IMR-90 (cell line): ENCODE measurements at regions not wholly inside any gene's neighbourhood (a gene's known extent, or its start where the extent isn't known, plus 50 kb on each side); places are given as distances from the start of the nearest gene placed in this dataset.

ENCODE experiments used
- ATAC-seq: fragments of 200-7000 bp; cut with Tn5 transposase; 2 replicates; pipeline ENCODE4 v1.9.1; 2020; ENCODE audit warnings: low read depth, mild to moderate bottlenecking, moderate library complexity
- BruUV-seq: library from RNA; stranded (reverse); fragments of 400-500 nt; replicated peaks from 2 replicates; lab custom pipeline; 2021; lab: Mats Ljungman, UMichigan
- CTCF ChIA-PET: fragments of 300-600 bp; formaldehyde crosslinking; extraction: SDS; loops from one replicate; lab custom pipeline; 2021; ENCODE audit warnings: antibody characterized with exemption; lab: Yijun Ruan, JAX
- POLR2A ChIA-PET: fragments of 300-600 bp; sonication (Branson Sonifier 250); formaldehyde crosslinking; loops from one replicate; lab custom pipeline; 2022; ENCODE audit warnings: antibody characterized with exemption; ENCODE audit not compliant: unreplicated experiment; lab: Charles Lee
- DNase-seq: peaks from one replicate; pipeline ENCODE4 v3.0.0; 2013
- H2AFZ ChIP-seq: replicated peaks from 2 replicates; pipeline ENCODE3; 2013; ENCODE audit warnings: low read length, mild to moderate bottlenecking; ENCODE audit not compliant: poor library complexity
- H2AK5ac ChIP-seq: 2 replicates; pipeline ENCODE4 v1.6.1; 2013; ENCODE audit warnings: low read depth, low read length, inconsistent platforms
- H2AK9ac ChIP-seq: replicated peaks from 2 replicates; pipeline ENCODE3; 2013; ENCODE audit warnings: mild to moderate bottlenecking, low read depth, low read length, moderate library complexity; ENCODE audit not compliant: poor library complexity
- H2BK120ac ChIP-seq: 2 replicates; pipeline ENCODE4 v1.6.1; 2013; ENCODE audit warnings: low read depth, low read length, inconsistent platforms
- H2BK15ac ChIP-seq: 3 replicates; pipeline ENCODE4 v1.6.1; 2013; ENCODE audit warnings: low read depth, low read length, inconsistent platforms
- H2BK20ac ChIP-seq: 2 replicates; pipeline ENCODE4 v1.6.1; 2013; ENCODE audit warnings: low read depth, mild to moderate bottlenecking, inconsistent platforms, low read length, moderate library complexity
- H2BK5ac ChIP-seq: 2 replicates; pipeline ENCODE4 v1.6.1; 2013; ENCODE audit warnings: mild to moderate bottlenecking, low read depth, low read length, inconsistent platforms; ENCODE audit not compliant: poor library complexity, severe bottlenecking
- H3K14ac ChIP-seq: replicated peaks from 2 replicates; pipeline ENCODE4 v1.6.1; 2013; ENCODE audit warnings: low read depth, low read length, inconsistent platforms
- H3K18ac ChIP-seq: 2 replicates; pipeline ENCODE4 v1.6.1; 2013; ENCODE audit warnings: low read depth, low read length, control low read depth
- H3K23ac ChIP-seq: 2 replicates; pipeline ENCODE4 v1.6.1; 2013; ENCODE audit warnings: low read depth, low read length, inconsistent platforms
- H3K27ac ChIP-seq: 2 replicates; pipeline ENCODE4 v1.5.1; 2013; ENCODE audit warnings: mild to moderate bottlenecking, control low read depth, low read length; ENCODE audit not compliant: insufficient read depth
- H3K27me3 ChIP-seq: 2 replicates; pipeline ENCODE4 v1.6.1; 2013; ENCODE audit warnings: low read length; ENCODE audit not compliant: control insufficient read depth, insufficient read depth
- H3K36me3 ChIP-seq: 2 replicates; pipeline ENCODE4 v1.6.1; 2013; ENCODE audit warnings: low read length, mixed read lengths; ENCODE audit not compliant: control insufficient read depth, insufficient read depth
- H3K4ac ChIP-seq: 2 replicates; pipeline ENCODE4 v1.6.1; 2013; ENCODE audit warnings: low read depth, low read length, inconsistent platforms
- H3K4me1 ChIP-seq: 2 replicates; pipeline ENCODE4 v1.6.1; 2013; ENCODE audit warnings: low read length, mixed read lengths; ENCODE audit not compliant: control insufficient read depth, insufficient read depth
- H3K4me2 ChIP-seq: 2 replicates; pipeline ENCODE4 v1.6.1; 2013; ENCODE audit warnings: low read depth, mild to moderate bottlenecking, control low read depth, low read length, moderate library complexity
- H3K4me3 ChIP-seq: 2 replicates; pipeline ENCODE4 v1.5.1; 2013; ENCODE audit warnings: low read depth, mild to moderate bottlenecking, control low read depth, low read length, moderate library complexity; ENCODE audit not compliant: insufficient read depth
- H3K56ac ChIP-seq: 2 replicates; pipeline ENCODE4 v1.6.1; 2013; ENCODE audit warnings: low read length, inconsistent platforms; ENCODE audit not compliant: insufficient read depth; ENCODE audit errors: extremely low read depth
- H3K79me1 ChIP-seq, 2 experiments: 2 replicates each; pipeline ENCODE4 v1.6.1; 2013; ENCODE audit warnings: low read length in 2 of 2, inconsistent platforms in 1 of 2, low read depth in 1 of 2
- H3K9ac ChIP-seq: 2 replicates; pipeline ENCODE4 v1.6.1; 2013; ENCODE audit warnings: low read depth, low read length, control low read depth
- H3K9me1 ChIP-seq: 2 replicates; pipeline ENCODE4 v1.6.1; 2013; ENCODE audit warnings: low read length, inconsistent platforms; ENCODE audit not compliant: insufficient read depth
- H3K9me3 ChIP-seq: 2 replicates; pipeline ENCODE4 v1.6.1; 2013; ENCODE audit warnings: low read length; ENCODE audit not compliant: control insufficient read depth, insufficient read depth
- H4K20me1 ChIP-seq: 2 replicates; pipeline ENCODE4 v1.6.1; 2013; ENCODE audit warnings: low read length, inconsistent platforms; ENCODE audit not compliant: insufficient read depth
- H4K5ac ChIP-seq: 2 replicates; pipeline ENCODE4 v1.6.1; 2013; ENCODE audit warnings: mild to moderate bottlenecking, low read depth, low read length, control low read depth
- H4K8ac ChIP-seq, 2 experiments: 2 replicates each; pipeline ENCODE4 v1.6.1; 2013; ENCODE audit warnings: low read depth in 2 of 2, low read length in 2 of 2, control low read depth in 1 of 2, inconsistent platforms in 1 of 2
- H4K91ac ChIP-seq: 2 replicates; pipeline ENCODE4 v1.6.1; 2013; ENCODE audit warnings: low read depth, low read length, inconsistent platforms; ENCODE audit not compliant: insufficient read depth
- CEBPB ChIP-seq: IDR thresholded peaks from 2 replicates; pipeline ENCODE4 v1.6.1; 2012; ENCODE audit warnings: low read depth, low read length, improper control_type of control experiment
- FOS ChIP-seq: fragments of 150-350 bp; IDR thresholded peaks from 2 replicates; pipeline ENCODE4 v1.6.1; 2016; ENCODE audit warnings: low read depth, low read length
- WGBS, 2 experiments: methylation state at CpG; one replicate each; pipeline versions ENCODE4 v1.1.5 to v1.1.7; 2013; ENCODE audit warnings: missing lambda C conversion rate in 2 of 2; ENCODE audit not compliant: insufficient read length in 1 of 2; ENCODE audit errors: extremely low coverage in 2 of 2; 5-methylcytosine and 5-hydroxymethylcytosine counted together
- dilution Hi-C: fragments of 300-500 bp; cut with HindIII; formaldehyde crosslinking; loops from one replicate; pipeline ENCODE4 v1.14.3; 2018; ENCODE audit warnings: low sequenced_read_pairs; ENCODE audit not compliant: unreplicated experiment
- in situ Hi-C: fragments of 300-500 bp; cut with MboI; formaldehyde crosslinking; loops from 3 replicates; pipeline ENCODE4 v1.14.3; 2019; ENCODE audit warnings: low sequenced_read_pairs, inconsistent platforms, mixed read lengths
- intact Hi-C: fragments of 100-400 bp; cut with micrococcal nuclease; formaldehyde crosslinking; loops from 2 replicates; pipeline ENCODE4 v1.10.0; 2022

- Histone ChIP-seq H3K27ac (no peak overlapping the region), H3K4me3 (no peak overlapping the region), H3K4me1 (no peaks in the 10 kb centered on the region), H3K23ac (no peak overlapping the region), H2AFZ (no peak overlapping the region), H3K36me3 (no peaks in the 10 kb centered on the region), H2BK20ac (no peak overlapping the region), H3K27me3 (peaks cover 32% of the 10 kb centered on the region), H3K79me1 (no peaks in the 10 kb centered on the region), H3K18ac (no peak overlapping the region), H2AK5ac (no peak overlapping the region), H4K5ac (no peak overlapping the region), H4K8ac (no peak overlapping the region), H3K56ac (no peak overlapping the region), H4K91ac (no peak overlapping the region), H3K14ac (no peak overlapping the region), H3K9me3 (no peaks in the 10 kb centered on the region), H2BK15ac (no peak overlapping the region), H3K9ac (no peak overlapping the region), H3K4ac (no peak overlapping the region), H2BK5ac (no peak overlapping the region), H2BK120ac (no peak overlapping the region), H4K20me1 (no peaks in the 10 kb centered on the region), H3K9me1 (no peaks in the 10 kb centered on the region), H2AK9ac (no peak overlapping the region), H3K4me2 (no peak overlapping the region)
- DNase-seq (no peak), ATAC-seq (no peak)
- WGBS, 2 experiments, result 20% methylated on average over 1 of the region's 5 CpGs; no CpG with 5 or more reads in 1 of the 2 experiments
- CTCF ChIA-PET, result no interaction called here
- POLR2A ChIA-PET, result no interaction called here
- no peak for TF ChIP-seq CEBPB
- no peak for TF ChIP-seq FOS
- dilution Hi-C loops, result no loop called here
- intact Hi-C loops, result no loop called here
- in situ Hi-C loops, result no loop called here
- no TSS peak for BruUV-seq
Measured at GRCh38 chr10:118977022-118977599, 52.4 kb upstream of the NANOS1 start.
